K562 (cell line): ENCODE measurements at regions not wholly inside any gene's neighbourhood (a gene's known extent, or its start where the extent isn't known, plus 50 kb on each side); places are given as distances from the start of the nearest gene placed in this dataset.

Experiments
- BACH1 ChIP-seq: fragments of 200-800 bp; sonication (Bioruptor generic); IDR thresholded peaks from 2 replicates; pipeline ENCODE4 v1.6.1; 2016; ENCODE audit warnings: missing genetic modification characterization, missing compliant biosample characterization
- ELF4 ChIP-seq: fragments of 450-650 bp; formaldehyde crosslinking; IDR thresholded peaks from 2 replicates; pipeline ENCODE4 v1.4.0; 2022; ENCODE audit warnings: missing genetic modification characterization
- KDM1A ChIP-seq, 2 experiments: fragments of 450-650 bp; IDR thresholded peaks; 2 replicates each; pipeline ENCODE4 v1.6.1; 2016; ENCODE audit warnings: mild to moderate bottlenecking in 2 of 2
- MTA3 ChIP-seq: fragments of 450-650 bp; formaldehyde crosslinking; IDR thresholded peaks from 2 replicates; pipeline ENCODE4 v1.6.1; 2017; ENCODE audit warnings: mild to moderate bottlenecking, borderline replicate concordance
- ZNF766 ChIP-seq: fragments of 200-800 bp; sonication (Bioruptor generic); conservative IDR thresholded peaks from 2 replicates; pipeline ENCODE4 v1.6.1; 2016; ENCODE audit warnings: missing genetic modification characterization, missing compliant biosample characterization
- TF ChIP-seq, protein P1 (sequence below): fragments of 450-650 bp; formaldehyde crosslinking; IDR thresholded peaks from 2 replicates; pipeline ENCODE4 v1.4.0; 2020; ENCODE audit warnings: mild to moderate bottlenecking, moderate library complexity
- TF ChIP-seq, protein P2 (sequence below), 3 experiments: IDR thresholded peaks in 2 of 3; conservative IDR thresholded peaks in 1 of 3; 2 replicates each; pipeline ENCODE4 v1.5.1; 2011 to 2012; ENCODE audit warnings: low read length in 3 of 3, mild to moderate bottlenecking in 3 of 3, control low read depth in 2 of 3, improper control_type of control experiment in 1 of 3, inconsistent platforms in 1 of 3, low read depth in 1 of 3, mixed read lengths in 1 of 3, moderate library complexity in 1 of 3; ENCODE audit not compliant: insufficient read depth in 2 of 3
- TF ChIP-seq, protein P3 (sequence below): sonication (generic); formaldehyde crosslinking; IDR thresholded peaks from 2 replicates; pipeline ENCODE4 v1.8.0; 2022; ENCODE audit warnings: missing genetic modification reagents, mild to moderate bottlenecking, borderline replicate concordance

DNA sequence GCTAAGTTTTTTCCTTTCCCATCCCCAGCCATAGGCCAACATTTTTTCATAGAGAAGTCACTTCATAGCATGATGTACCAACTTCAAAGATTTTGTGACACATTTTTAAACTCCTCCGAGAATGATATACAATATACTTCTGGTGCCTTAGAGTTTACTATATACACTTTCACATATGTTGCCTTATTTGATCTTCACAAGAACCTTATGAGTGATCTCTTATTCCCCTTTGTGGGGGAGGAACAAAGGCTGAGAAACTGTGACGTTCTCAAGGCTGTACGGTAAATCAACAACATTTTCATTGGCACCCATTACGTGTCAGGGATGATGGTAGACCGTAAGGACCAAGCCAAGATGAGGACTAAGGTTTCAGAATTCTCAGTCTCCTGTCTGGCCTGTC, 130.0 kb downstream of the RFPL4B start:
- TF ChIP-seq, protein P1, sequence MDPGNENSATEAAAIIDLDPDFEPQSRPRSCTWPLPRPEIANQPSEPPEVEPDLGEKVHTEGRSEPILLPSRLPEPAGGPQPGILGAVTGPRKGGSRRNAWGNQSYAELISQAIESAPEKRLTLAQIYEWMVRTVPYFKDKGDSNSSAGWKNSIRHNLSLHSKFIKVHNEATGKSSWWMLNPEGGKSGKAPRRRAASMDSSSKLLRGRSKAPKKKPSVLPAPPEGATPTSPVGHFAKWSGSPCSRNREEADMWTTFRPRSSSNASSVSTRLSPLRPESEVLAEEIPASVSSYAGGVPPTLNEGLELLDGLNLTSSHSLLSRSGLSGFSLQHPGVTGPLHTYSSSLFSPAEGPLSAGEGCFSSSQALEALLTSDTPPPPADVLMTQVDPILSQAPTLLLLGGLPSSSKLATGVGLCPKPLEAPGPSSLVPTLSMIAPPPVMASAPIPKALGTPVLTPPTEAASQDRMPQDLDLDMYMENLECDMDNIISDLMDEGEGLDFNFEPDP (CRISPR knock-in tag) = no peak
- TF ChIP-seq ZNF766 (CRISPR knock-in tag) (no peak), KDM1A (IDR thresholded peaks at IDR 0.05) (no peak), BACH1 (tag) (no peak), ELF4 (no peak), MTA3 (no peak)
- TF ChIP-seq, protein P2, sequence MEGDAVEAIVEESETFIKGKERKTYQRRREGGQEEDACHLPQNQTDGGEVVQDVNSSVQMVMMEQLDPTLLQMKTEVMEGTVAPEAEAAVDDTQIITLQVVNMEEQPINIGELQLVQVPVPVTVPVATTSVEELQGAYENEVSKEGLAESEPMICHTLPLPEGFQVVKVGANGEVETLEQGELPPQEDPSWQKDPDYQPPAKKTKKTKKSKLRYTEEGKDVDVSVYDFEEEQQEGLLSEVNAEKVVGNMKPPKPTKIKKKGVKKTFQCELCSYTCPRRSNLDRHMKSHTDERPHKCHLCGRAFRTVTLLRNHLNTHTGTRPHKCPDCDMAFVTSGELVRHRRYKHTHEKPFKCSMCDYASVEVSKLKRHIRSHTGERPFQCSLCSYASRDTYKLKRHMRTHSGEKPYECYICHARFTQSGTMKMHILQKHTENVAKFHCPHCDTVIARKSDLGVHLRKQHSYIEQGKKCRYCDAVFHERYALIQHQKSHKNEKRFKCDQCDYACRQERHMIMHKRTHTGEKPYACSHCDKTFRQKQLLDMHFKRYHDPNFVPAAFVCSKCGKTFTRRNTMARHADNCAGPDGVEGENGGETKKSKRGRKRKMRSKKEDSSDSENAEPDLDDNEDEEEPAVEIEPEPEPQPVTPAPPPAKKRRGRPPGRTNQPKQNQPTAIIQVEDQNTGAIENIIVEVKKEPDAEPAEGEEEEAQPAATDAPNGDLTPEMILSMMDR (IDR thresholded peaks at IDR 0.05 in 2 of 3, conservative IDR thresholded peaks at IDR 0.05 in 1 of 3; ENCODE audit: insufficient read depth in 2 of 3, low read depth in 1 of 3, low read length in 3 of 3) = no peak
- TF ChIP-seq, protein P3, sequence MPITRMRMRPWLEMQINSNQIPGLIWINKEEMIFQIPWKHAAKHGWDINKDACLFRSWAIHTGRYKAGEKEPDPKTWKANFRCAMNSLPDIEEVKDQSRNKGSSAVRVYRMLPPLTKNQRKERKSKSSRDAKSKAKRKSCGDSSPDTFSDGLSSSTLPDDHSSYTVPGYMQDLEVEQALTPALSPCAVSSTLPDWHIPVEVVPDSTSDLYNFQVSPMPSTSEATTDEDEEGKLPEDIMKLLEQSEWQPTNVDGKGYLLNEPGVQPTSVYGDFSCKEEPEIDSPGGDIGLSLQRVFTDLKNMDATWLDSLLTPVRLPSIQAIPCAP (CRISPR knock-in tag) = no peak
